NCI-H69 (cell line): ENCODE measurements at regions not wholly inside any gene's neighbourhood (a gene's known extent, or its start where the extent isn't known, plus 50 kb on each side); places are given as distances from the start of the nearest gene placed in this dataset.
A peak's percentile ranks its signal among the peaks of the same experiment; 100 is the strongest.
"Not testable (repeated sequence)": the region's sequence is repeated elsewhere in the genome, so short reads cannot be mapped to it uniquely, and the experiment has no call there.

ENCODE experiments used
- DNase-seq: peaks from one replicate; lab custom pipeline; 2025; lab: John Stamatoyannopoulos, UW

- no peak for DNase-seq
These were observed 226.3 kb upstream of the B3GALT2 start for GRCh38 chr1:193412748-193413147.

- DNase-seq, result no peak
These were observed 225.3 kb upstream of the B3GALT2 start for GRCh38 chr1:193411714-193412113.

- DNase-seq, result no peak
These were observed 224.8 kb upstream of the B3GALT2 start for GRCh38 chr1:193411215-193411614.

GRCh38 chr1:193408782-193409293 is 222.4 kb upstream of the B3GALT2 start:
- no peak for DNase-seq

- peak; percentile 68 for DNase-seq
These were observed 220.5 kb upstream of the B3GALT2 start for GRCh38 chr1:193406901-193407300.

- peak; percentile 18 for DNase-seq
These were observed 217.8 kb upstream of the B3GALT2 start for GRCh38 chr1:193404236-193404635.

GRCh38 chr1:193402977-193403376 is 216.6 kb upstream of the B3GALT2 start:
- no peak for DNase-seq

- DNase-seq, result no peak
These were observed 215.6 kb upstream of the B3GALT2 start for GRCh38 chr1:193402037-193402436.

GRCh38 chr1:193394336-193394735 is 207.9 kb upstream of the B3GALT2 start:
- DNase-seq, result no peak

GRCh38 chr1:193392686-193393085 is 206.3 kb upstream of the B3GALT2 start:
- peak; percentile 33 for DNase-seq

- DNase-seq, result no peak
These were observed 202.3 kb upstream of the B3GALT2 start for GRCh38 chr1:193388683-193389082.

- DNase-seq, result no peak
These were observed 201.8 kb upstream of the B3GALT2 start for GRCh38 chr1:193388165-193388564.

GRCh38 chr1:193387406-193387805 is 201.0 kb upstream of the B3GALT2 start:
- DNase-seq, result no peak

- DNase-seq, result not testable (repeated sequence)
These were observed 192.0 kb upstream of the B3GALT2 start for GRCh38 chr1:193378451-193378850.

GRCh38 chr1:193377472-193377871 is 191.1 kb upstream of the B3GALT2 start:
- DNase-seq, result no peak

GRCh38 chr1:193372553-193372952 is 186.1 kb upstream of the B3GALT2 start:
- DNase-seq, result no peak

GRCh38 chr1:193368302-193368701 is 181.9 kb upstream of the B3GALT2 start:
- no peak for DNase-seq

- DNase-seq, result no peak
These were observed 181.4 kb upstream of the B3GALT2 start for GRCh38 chr1:193367863-193368262.

- DNase-seq, result no peak
These were observed 180.5 kb upstream of the B3GALT2 start for GRCh38 chr1:193366764-193367507.

GRCh38 chr1:193365966-193366365 is 179.6 kb upstream of the B3GALT2 start:
- DNase-seq, result no peak

GRCh38 chr1:193359631-193360030 is 173.2 kb upstream of the B3GALT2 start:
- no peak for DNase-seq

- no peak for DNase-seq
These were observed 172.0 kb upstream of the B3GALT2 start for GRCh38 chr1:193358419-193358818.

- no peak for DNase-seq
These were observed 169.8 kb upstream of the B3GALT2 start for GRCh38 chr1:193356249-193356648.

GRCh38 chr1:193355626-193356025 is 169.2 kb upstream of the B3GALT2 start:
- DNase-seq, result no peak
